Hepatocyte (in vitro differentiated cells): ENCODE measurements at regions not wholly inside any gene's neighbourhood (a gene's known extent, or its start where the extent isn't known, plus 50 kb on each side); places are given as distances from the start of the nearest gene placed in this dataset.

ENCODE experiments used
- CTCF ChIP-seq: fragments of 200-600 bp; sonication (generic); IDR thresholded peaks from 2 replicates; pipeline ENCODE4 v1.5.1; 2016; ENCODE audit warnings: antibody characterized with exemption, mild to moderate bottlenecking; ENCODE audit not compliant: poor library complexity
- EZH2 ChIP-seq: fragments of 200-600 bp; sonication (generic); IDR thresholded peaks from 2 replicates; pipeline ENCODE4 v1.6.1; 2016; ENCODE audit warnings: antibody characterized with exemption, mild to moderate bottlenecking, borderline replicate concordance

GRCh38 chr15:59817834-59818233, 128.7 kb upstream of the BNIP2 start:
- TF ChIP-seq CTCF: no peak
- TF ChIP-seq EZH2: no peak
